HL-60 (cell line): ENCODE measurements at regions not wholly inside any gene's neighbourhood (a gene's known extent, or its start where the extent isn't known, plus 50 kb on each side); places are given as distances from the start of the nearest gene placed in this dataset.

ENCODE experiments used
- DNase-seq, 2 experiments: peaks; one replicate each; pipeline ENCODE4 v3.0.0-alpha.2; 2010 to 2020; ENCODE audit warnings: low read depth in 1 of 2, low spot score in 1 of 2
- H3K27ac ChIP-seq: fragments of 250-450 bp; sonication (Bioruptor Pico); replicated peaks from 2 replicates; pipeline ENCODE4 v1.5.1; 2020; ENCODE audit warnings: mild to moderate bottlenecking, moderate library complexity
- H3K27me3 ChIP-seq: fragments of 250-450 bp; sonication (Bioruptor Pico); 2 replicates; pipeline ENCODE4 v1.5.1; 2021; ENCODE audit warnings: mild to moderate bottlenecking, moderate library complexity; ENCODE audit not compliant: insufficient read depth, poor library complexity, severe bottlenecking
- H3K4me3 ChIP-seq: replicated peaks from 2 replicates; pipeline ENCODE4 v1.5.1; 2011; ENCODE audit warnings: mild to moderate bottlenecking, control low read depth, low read length; ENCODE audit not compliant: insufficient read depth
- GABPA ChIP-seq: IDR thresholded peaks from 2 replicates; pipeline ENCODE4 v1.6.1; 2012; ENCODE audit warnings: low read depth
- POLR2AphosphoS5 ChIP-seq: IDR thresholded peaks from 2 replicates; pipeline ENCODE4 v1.6.1; 2012; ENCODE audit warnings: low read depth
- SPI1 ChIP-seq: IDR thresholded peaks from 2 replicates; pipeline ENCODE4 v1.6.1; 2012; ENCODE audit warnings: low read depth, mild to moderate bottlenecking, borderline replicate concordance
- TF ChIP-seq, protein P1 (sequence below): IDR thresholded peaks from 2 replicates; pipeline ENCODE4 v1.6.1; 2012; ENCODE audit warnings: low read depth; ENCODE audit not compliant: insufficient replicate concordance
- TF ChIP-seq, protein P2 (sequence below): IDR thresholded peaks from one replicate; pipeline ENCODE4 v1.5.1; 2011; ENCODE audit warnings: low read length, control low read depth, inconsistent platforms; ENCODE audit not compliant: insufficient read depth

DNA sequence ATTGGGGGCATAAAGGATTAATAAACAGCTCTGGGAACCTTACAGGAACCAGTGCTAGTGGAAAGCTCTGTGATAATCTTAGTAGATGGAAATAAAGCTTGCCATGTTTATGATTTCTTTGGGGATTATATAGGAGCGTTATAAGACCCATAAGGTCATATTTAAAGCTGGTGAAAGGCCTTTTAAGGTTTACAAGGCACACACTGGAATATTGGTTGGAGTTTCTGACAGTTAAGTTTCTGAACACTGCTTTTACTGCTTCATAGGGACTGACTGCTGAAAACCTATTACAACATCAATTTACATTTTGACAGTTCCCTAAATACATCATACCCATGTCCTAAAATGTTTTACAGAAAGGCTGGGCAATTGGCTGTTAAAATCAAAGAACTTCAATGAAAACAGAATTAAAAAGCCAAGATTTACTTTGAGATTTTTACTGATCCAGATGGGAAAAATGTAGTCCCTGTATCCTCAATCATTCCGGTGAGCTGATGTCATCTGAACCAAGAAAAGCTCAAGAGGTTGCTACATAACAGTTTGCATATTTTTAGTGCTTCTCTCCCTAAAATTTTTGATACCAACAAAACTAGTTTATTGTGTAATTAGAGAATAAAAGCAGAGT lies 153.7 kb upstream of the IGF1 start:
- H3K27ac ChIP-seq = no peak overlapping the region
- DNase-seq = no peak

GRCh38 chr12:102631274-102631673 lies 150.9 kb upstream of the IGF1 start:
- Histone ChIP-seq H3K4me3 (no peak overlapping the region), H3K27ac (no peak overlapping the region), H3K27me3 (no peaks in the 10 kb centered on the region)
- TF ChIP-seq SPI1 = no peak
- TF ChIP-seq GABPA = no peak
- DNase-seq = no peak

More for the DNA sequence above, 153.7 kb upstream of the IGF1 start:
- Histone ChIP-seq H3K4me3 (no peak overlapping the region), H3K27me3 (no peaks in the 10 kb centered on the region)
- TF ChIP-seq SPI1 (no peak), POLR2AphosphoS5 (no peak), GABPA (no peak)
- TF ChIP-seq, protein P1, sequence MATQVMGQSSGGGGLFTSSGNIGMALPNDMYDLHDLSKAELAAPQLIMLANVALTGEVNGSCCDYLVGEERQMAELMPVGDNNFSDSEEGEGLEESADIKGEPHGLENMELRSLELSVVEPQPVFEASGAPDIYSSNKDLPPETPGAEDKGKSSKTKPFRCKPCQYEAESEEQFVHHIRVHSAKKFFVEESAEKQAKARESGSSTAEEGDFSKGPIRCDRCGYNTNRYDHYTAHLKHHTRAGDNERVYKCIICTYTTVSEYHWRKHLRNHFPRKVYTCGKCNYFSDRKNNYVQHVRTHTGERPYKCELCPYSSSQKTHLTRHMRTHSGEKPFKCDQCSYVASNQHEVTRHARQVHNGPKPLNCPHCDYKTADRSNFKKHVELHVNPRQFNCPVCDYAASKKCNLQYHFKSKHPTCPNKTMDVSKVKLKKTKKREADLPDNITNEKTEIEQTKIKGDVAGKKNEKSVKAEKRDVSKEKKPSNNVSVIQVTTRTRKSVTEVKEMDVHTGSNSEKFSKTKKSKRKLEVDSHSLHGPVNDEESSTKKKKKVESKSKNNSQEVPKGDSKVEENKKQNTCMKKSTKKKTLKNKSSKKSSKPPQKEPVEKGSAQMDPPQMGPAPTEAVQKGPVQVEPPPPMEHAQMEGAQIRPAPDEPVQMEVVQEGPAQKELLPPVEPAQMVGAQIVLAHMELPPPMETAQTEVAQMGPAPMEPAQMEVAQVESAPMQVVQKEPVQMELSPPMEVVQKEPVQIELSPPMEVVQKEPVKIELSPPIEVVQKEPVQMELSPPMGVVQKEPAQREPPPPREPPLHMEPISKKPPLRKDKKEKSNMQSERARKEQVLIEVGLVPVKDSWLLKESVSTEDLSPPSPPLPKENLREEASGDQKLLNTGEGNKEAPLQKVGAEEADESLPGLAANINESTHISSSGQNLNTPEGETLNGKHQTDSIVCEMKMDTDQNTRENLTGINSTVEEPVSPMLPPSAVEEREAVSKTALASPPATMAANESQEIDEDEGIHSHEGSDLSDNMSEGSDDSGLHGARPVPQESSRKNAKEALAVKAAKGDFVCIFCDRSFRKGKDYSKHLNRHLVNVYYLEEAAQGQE = no peak
- TF ChIP-seq, protein P2, sequence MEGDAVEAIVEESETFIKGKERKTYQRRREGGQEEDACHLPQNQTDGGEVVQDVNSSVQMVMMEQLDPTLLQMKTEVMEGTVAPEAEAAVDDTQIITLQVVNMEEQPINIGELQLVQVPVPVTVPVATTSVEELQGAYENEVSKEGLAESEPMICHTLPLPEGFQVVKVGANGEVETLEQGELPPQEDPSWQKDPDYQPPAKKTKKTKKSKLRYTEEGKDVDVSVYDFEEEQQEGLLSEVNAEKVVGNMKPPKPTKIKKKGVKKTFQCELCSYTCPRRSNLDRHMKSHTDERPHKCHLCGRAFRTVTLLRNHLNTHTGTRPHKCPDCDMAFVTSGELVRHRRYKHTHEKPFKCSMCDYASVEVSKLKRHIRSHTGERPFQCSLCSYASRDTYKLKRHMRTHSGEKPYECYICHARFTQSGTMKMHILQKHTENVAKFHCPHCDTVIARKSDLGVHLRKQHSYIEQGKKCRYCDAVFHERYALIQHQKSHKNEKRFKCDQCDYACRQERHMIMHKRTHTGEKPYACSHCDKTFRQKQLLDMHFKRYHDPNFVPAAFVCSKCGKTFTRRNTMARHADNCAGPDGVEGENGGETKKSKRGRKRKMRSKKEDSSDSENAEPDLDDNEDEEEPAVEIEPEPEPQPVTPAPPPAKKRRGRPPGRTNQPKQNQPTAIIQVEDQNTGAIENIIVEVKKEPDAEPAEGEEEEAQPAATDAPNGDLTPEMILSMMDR = no peak

- no peak for TF ChIP-seq POLR2AphosphoS5
- TF ChIP-seq GABPA = no peak
- TF ChIP-seq, protein P1 = no peak
- TF ChIP-seq, protein P2 = no peak
- no peak for TF ChIP-seq SPI1
Observed at GRCh38 chr12:102629262-102629888, 149.0 kb upstream of the IGF1 start.

DNA sequence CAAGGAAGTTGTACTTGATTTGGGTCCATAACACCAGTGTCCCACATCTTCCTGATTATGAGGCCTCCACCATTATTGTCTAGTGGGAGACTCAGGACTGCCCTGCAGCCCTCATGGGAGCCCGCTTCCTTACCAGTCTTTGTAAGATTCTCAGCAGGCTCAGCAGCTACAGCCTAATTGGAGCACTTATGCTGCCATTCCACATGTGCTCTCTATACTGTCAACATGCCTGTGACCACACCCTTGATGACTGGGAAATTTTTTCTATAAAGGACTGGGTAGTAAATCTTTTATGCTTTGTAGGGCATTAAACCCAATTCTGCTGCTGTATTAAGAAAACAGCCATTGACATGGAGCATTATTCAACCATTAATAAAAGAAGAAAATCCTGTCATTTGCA lies 145.5 kb upstream of the IGF1 start:
- TF ChIP-seq POLR2AphosphoS5 = no peak
- TF ChIP-seq SPI1 = no peak
- TF ChIP-seq, protein P2 = no peak
- TF ChIP-seq GABPA = no peak
- TF ChIP-seq, protein P1 = no peak
- no peak overlapping the region for H3K4me3 ChIP-seq
- no peaks in the 10 kb centered on the region for H3K27me3 ChIP-seq
- no peak for DNase-seq
- no peak overlapping the region for H3K27ac ChIP-seq

More at GRCh38 chr12:102629262-102629888, 149.0 kb upstream of the IGF1 start:
- Histone ChIP-seq H3K27me3 (no peaks in the 10 kb centered on the region), H3K4me3 (no peak overlapping the region), H3K27ac (no peak overlapping the region)
- DNase-seq = no peak
